Brain microvascular endothelial cell (primary cell): ENCODE measurements at regions not wholly inside any gene's neighbourhood (a gene's known extent, or its start where the extent isn't known, plus 50 kb on each side); places are given as distances from the start of the nearest gene placed in this dataset.

Source experiments
- DNase-seq: peaks from one replicate; pipeline ENCODE4 v3.0.0-alpha.2; 2020
- H3K27ac ChIP-seq: fragments of 250-450 bp; sonication (Bioruptor Pico); 2 replicates; pipeline ENCODE4 v1.5.1; 2020; ENCODE audit warnings: mild to moderate bottlenecking, moderate library complexity
- H3K27me3 ChIP-seq: fragments of 250-450 bp; sonication (Bioruptor Pico); replicated peaks from 2 replicates; pipeline ENCODE4 v1.5.1; 2020; ENCODE audit warnings: mild to moderate bottlenecking
- H3K36me3 ChIP-seq: fragments of 250-450 bp; sonication (Bioruptor Pico); replicated peaks from 2 replicates; pipeline ENCODE4 v1.5.1; 2020; ENCODE audit warnings: mild to moderate bottlenecking
- H3K4me3 ChIP-seq: 2 replicates; pipeline ENCODE4 v1.5.1; 2011; ENCODE audit warnings: low read depth, mild to moderate bottlenecking, control low read depth, low read length, moderate library complexity
- CTCF ChIP-seq: IDR thresholded peaks from 2 replicates; pipeline ENCODE4 v1.5.1; 2011; ENCODE audit warnings: low read depth, mild to moderate bottlenecking, moderate library complexity, low read length, control low read depth, inconsistent platforms; ENCODE audit errors: missing control alignments
- in situ Hi-C: cut with HindIII; loops from 2 replicates; pipeline ENCODE4 v1.10.0; 2017; ENCODE audit warnings: low sequenced_read_pairs, low pct_ligation_motif_present

GRCh38 chr2:71990826-71991225, 156.8 kb downstream of the CYP26B1 start:
- Histone ChIP-seq H3K4me3 (no peak overlapping the region), H3K36me3 (no peaks in the 10 kb centered on the region)
- in situ Hi-C loops = no loop called here

GRCh38 chr2:71990122-71990521, 157.5 kb downstream of the CYP26B1 start:
- in situ Hi-C loops = no loop called here
- DNase-seq = no peak
- H3K36me3 ChIP-seq = no peaks in the 10 kb centered on the region
- no peaks in the 10 kb centered on the region for H3K27me3 ChIP-seq
- TF ChIP-seq CTCF = no peak
- H3K27ac ChIP-seq = no peak overlapping the region
- no peak overlapping the region for H3K4me3 ChIP-seq

More at GRCh38 chr2:71990826-71991225, 156.8 kb downstream of the CYP26B1 start:
- no peak for DNase-seq
- Histone ChIP-seq H3K27ac (no peak overlapping the region), H3K27me3 (no peaks in the 10 kb centered on the region)
- no peak for TF ChIP-seq CTCF

GRCh38 chr2:71989671-71990070, 158.0 kb downstream of the CYP26B1 start:
- Histone ChIP-seq H3K27me3 (no peaks in the 10 kb centered on the region), H3K27ac (no peak overlapping the region), H3K36me3 (no peaks in the 10 kb centered on the region), H3K4me3 (no peak overlapping the region)
- in situ Hi-C loops = no loop called here
- DNase-seq = no peak
- TF ChIP-seq CTCF = no peak

- no peaks in the 10 kb centered on the region for H3K27me3 ChIP-seq
- in situ Hi-C loops = no loop called here
- no peak overlapping the region for H3K4me3 ChIP-seq
- no peak for DNase-seq
- no peak for TF ChIP-seq CTCF
- H3K36me3 ChIP-seq = no peaks in the 10 kb centered on the region
- no peak overlapping the region for H3K27ac ChIP-seq
Observed at GRCh38 chr2:71988170-71988569, 159.5 kb downstream of the CYP26B1 start.

- Histone ChIP-seq H3K4me3 (no peak overlapping the region), H3K36me3 (no peaks in the 10 kb centered on the region), H3K27ac (no peak overlapping the region), H3K27me3 (no peaks in the 10 kb centered on the region)
- TF ChIP-seq CTCF = no peak
- no peak for DNase-seq
- in situ Hi-C loops = no loop called here
Observed at GRCh38 chr2:71976685-71977084, 171.0 kb downstream of the CYP26B1 start.

- no peak for DNase-seq
- TF ChIP-seq CTCF = no peak
- Histone ChIP-seq H3K36me3 (no peaks in the 10 kb centered on the region), H3K4me3 (no peak overlapping the region), H3K27me3 (no peaks in the 10 kb centered on the region), H3K27ac (no peak overlapping the region)
- in situ Hi-C loops = no loop called here
Observed at GRCh38 chr2:71974846-71975245, 172.8 kb downstream of the CYP26B1 start.
